H1 (cell line): ENCODE measurements at regions not wholly inside any gene's neighbourhood (a gene's known extent, or its start where the extent isn't known, plus 50 kb on each side); places are given as distances from the start of the nearest gene placed in this dataset.

Experiments
- BACH1 ChIP-seq: IDR thresholded peaks from 2 replicates; pipeline ENCODE4 v1.6.1; 2012; ENCODE audit warnings: low read length, improper control_type of control experiment
- USF2 ChIP-seq: IDR thresholded peaks from 2 replicates; pipeline ENCODE4 v1.6.1; 2011; ENCODE audit warnings: low read length, improper control_type of control experiment

GRCh38 chr17:5701381-5701780, 117.1 kb upstream of the NLRP1 start (continued):
- TF ChIP-seq USF2 (no peak), BACH1 (no peak)
